ENCODE measurements at regions not wholly inside any gene's neighbourhood (a gene's known extent, or its start where the extent isn't known, plus 50 kb on each side); places are given as distances from the start of the nearest gene placed in this dataset.

DNA sequence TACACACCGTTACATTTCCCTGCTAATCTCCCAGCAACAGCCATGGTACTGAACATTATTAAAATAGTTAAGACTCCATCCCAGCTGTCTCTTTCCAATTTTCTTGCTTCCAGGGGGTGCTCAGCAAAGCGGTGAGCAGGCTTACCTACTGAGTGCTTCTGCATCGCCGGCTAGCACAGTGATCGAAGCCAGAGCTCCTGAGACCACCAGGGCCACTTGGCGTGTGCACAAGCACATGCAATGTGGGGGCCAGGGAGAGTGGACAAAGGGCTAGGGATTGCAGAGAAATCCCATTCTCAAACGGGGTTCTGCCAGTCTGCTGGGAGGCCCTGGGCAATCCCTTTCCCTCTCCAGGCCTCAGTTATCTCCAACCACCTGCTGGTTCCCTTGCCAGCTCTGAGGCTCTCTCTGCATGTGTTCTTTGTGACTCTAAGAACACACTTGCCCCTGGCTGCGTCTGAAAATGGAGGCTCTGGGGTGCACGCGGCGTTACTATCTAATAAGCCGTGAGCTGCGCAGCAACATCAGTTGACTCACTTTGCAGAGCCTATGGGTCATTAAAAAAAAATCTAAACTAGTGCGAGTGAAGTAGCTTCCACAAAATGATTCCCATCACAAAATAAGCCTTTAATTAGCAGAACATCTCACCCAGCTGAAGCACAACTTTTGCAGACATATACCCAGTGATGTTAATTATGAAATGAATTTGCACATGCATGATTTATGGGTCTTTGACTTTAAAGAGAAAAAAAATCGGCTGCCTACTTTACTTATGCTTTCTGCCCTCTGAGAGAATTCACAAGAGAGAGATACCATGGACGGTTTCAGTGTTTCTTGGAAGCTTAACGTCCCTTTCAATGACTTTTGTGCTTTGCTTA, 271.5 kb downstream of the TLE3 start:
- DNase-seq = no peak

DNA sequence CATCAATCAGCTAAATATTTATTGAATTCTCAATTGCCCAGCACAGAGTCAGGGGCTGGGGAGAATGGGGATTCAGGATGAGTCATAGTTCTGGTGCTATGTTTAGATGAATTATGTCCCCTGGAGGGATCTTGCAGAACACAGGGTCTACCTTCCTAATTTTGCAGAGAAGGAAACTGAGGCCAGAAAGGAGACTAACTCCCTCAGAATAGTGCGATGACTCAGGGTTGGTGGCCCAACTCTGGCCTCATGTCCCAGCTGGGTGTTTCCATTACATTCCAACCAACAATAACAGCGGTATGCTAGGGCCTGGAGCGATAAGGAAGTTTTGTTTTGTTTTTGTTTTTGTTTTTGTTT, 270.9 kb downstream of the TLE3 start:
- DNase-seq = no peak

DNA sequence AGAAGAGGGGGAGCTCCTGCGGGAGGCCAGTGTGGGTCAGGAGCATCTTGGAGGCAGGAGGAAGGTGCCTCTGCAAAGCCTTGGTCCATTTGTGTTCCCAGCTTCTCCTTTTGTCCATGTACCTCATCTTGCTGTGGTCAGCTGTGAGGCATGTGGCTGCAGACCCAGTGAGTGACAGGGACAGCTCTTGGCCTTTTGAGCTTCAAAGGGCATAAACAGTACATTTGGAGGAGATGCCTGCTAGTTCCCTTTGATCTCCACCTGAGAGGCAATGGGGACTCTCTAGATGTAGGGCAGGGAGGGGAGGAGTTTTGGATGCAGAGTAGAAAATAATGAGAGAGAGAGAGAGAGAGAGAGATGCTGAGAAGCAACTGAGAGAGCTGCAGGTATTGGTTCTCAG, 270.0 kb downstream of the TLE3 start:
- no peak for DNase-seq

DNA sequence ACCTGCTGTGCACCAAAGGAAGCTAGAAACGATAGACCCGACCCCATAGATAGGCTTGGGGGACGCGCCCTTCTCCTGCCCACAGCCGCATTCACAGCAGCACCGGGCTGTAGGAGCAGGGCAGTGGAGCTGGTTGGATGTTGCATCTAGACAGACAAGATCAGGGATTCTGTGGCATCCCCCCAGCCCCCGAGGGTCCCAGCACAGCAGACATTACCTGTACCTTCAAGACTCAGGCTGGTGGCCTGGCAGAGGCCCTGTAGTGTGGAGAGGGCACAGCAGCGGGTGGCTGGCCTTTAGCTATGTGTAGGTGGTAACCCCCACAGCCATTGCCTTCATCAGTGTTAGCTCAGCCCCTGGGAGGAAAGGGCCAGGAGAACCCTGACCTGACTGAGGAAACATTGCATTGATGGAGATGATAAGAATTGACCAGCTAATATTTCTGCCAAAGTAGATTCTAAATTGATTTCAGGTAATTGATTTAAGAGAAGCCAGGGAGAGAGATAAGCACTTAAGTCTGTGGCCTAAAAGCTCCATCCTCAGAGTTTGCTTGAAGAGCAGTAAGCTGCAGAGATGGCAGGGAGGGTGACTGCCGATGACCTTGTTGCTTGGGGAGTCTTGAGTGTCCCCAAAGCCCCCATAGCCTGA, 269.4 kb downstream of the TLE3 start:
- DNase-seq = no peak

DNA sequence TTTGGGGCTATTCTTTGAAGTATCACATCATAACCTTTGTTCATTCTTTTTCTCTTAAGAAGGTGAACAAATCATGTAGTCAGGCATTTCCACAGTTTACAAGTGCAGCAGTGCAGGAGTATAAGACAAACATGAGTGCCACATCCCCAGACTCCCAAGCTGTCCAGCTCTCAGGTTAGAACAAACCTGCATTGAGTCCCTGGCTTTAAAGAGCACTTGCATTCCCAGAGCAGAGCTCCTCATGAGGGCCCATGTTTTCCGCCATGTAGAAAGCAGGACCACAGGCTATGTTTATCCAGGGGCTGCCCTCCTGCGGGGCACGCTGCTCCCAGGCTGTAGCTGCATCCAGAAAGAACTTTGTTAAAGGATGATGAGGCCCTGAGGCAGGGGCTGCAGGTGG, 267.7 kb downstream of the TLE3 start:
- no peak for DNase-seq

DNA sequence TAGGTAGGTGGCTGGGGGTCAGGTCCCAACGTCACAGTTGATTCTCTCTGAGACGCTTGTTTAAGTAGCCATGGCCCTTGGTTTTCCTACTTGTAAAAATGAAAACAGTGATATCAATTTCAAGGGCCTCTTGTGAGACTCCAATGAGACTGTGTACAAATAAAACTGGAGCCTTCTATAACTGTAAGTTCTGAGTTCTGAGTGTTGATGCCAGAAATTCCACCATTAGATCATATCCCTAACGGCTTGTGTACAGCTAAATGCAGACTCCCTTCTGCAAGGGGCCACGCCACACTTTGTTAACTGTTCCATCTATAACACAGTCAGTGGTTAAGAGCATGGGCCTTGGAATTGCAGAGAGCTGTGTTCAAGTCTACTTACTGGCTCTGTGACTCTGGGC, 267.3 kb downstream of the TLE3 start:
- DNase-seq = no peak

DNA sequence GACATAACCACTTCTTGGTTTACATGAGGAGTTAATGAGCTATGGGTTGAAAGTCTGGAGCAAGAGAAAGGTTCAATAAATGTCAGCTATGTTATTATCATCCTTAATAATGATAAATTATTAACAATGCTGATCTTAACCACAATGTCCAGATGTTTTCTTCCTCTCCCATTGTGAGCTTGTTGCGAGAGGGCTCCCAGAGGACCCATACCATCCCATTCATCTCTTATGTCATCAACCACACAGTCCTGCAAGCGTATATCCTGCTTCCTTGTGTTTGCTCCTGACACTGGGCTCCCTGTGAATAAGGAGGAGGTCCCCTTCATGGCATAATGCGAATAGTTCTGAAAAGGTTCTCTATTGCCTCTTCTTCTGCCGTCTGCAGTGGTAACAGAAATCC, 266.8 kb downstream of the TLE3 start:
- DNase-seq = no peak

DNA sequence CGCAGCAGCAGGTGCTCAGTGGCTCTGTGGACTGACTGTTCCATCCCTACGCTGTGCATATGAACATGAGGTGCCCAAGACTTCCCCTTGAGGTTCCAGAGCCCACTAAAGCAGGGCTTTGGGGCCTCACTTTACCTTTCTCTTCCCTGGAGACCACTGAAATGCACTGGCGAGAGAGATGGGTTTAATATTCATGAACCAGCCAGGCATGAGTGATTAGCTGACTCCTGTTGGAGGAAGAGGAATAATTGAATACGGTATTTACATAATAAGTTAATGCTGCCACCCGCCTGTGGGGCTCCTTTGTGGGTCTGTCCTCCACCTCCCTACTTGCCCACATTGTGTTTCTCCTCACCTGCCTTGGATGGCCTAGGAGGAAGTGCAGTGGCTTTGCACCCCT, 263.4 kb downstream of the TLE3 start:
- DNase-seq = no peak

DNA sequence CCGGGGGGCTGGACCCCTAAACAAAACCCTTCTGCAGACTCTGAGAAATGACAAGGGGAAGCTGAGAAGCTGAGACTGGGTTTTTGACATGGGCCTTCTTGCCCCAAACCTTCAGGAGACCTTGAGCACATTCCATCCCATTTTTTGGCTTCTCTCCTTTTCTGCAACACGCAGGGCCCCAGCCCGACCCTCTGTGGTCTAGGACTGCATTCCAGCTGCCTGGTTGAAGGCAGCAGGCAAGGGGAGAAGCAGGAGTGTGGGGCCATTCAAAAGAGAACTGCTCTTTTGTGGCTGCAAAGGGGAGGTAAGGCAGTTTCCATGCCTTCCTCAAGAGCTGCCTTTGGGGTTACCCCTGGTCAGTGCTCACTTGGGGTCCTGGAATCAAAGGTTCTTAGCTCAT, 263.0 kb downstream of the TLE3 start:
- DNase-seq = no peak

DNA sequence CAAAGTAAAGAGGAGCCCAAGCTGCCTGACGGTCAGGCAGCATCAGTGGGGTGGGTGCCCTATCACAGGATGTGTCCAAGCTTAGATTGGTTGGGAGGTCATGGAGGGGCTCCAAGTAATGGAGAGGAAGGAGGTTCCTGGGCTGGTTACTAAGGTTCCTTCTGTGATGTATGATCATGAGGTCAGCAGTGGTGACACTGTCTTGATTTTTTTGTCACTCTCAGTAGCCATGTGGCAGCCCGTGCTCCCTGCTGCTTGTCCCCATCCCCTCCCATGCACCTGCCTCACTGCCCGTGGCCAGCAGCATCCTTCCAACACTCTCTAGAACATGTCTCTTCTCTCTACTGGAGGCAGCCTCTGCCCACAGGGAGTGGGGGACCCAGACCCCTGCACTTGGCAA, 261.7 kb downstream of the TLE3 start:
- DNase-seq = no peak

DNA sequence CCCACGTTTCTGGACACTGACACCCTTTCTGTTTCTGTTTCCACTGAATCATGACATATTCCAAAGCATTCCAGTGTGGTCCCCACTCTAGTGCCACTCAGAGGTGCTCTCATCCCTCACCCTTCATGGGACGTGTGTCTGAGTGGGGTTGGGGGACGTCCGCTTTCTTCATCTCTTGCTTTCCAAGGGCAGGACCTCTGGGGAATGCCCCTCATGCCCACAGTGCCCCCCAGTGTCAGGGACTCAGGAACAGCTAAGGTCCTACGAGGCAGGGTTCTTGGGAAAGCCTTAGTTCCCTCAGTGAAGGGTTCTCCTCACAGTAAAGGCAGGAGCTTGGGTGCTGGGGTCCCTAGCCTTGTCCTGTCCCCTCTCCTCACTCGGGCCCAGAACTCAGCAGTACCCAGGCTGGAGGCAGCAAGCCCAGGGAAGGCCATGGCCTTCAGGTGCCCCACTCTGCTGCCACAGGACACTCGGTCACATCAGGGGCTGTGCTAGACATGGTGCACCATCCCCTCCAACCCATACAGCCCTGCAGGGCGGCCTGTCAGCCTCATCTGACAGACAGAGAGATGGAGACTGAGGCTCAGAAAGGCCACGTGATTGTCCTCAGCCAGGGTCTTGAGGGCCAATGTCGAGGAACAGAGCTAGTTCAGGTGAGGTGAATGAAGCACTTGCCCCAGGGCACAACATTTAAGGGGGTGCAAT, 261.0 kb downstream of the TLE3 start:
- no peak for DNase-seq

DNA sequence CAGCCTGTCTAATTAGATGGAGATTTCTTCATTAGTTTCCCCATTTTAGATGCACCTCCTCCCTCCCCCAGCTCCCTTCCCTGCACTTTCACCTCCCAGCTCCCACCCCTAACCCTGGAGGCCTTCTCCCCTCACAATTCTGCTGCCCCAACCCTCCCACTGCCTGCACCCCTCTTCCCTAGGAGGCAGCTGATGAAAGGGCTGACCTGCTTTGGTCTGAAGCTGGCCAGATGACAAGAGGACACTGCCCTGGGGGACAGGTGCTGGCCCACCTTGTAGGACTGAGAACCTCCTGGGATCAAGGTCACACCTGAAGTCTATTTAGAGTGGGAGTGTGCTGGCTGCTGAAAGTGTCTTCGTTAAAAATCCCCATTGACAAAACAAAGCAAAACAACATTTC, 259.4 kb downstream of the TLE3 start:
- no peak for DNase-seq

DNA sequence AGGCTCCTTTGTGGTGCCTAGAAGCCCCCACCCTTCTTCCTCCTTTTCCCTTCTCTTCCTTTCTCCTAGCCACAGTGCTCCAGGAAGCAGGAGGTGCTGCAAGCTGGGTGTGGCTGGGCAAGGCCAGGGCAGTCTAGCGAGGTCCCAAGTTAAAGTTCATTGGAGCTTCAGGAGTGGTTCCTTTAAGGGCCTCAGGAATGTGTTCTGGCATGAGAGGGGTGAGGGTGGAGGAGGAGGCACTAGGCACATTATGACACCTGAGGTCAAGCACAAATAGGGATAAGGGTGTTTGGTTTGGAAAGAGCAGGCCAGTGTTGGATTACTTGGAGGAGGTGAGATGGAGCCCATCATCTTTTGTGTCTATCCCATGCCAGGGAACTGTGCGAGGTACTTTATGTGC, 258.7 kb downstream of the TLE3 start:
- no peak for DNase-seq

DNA sequence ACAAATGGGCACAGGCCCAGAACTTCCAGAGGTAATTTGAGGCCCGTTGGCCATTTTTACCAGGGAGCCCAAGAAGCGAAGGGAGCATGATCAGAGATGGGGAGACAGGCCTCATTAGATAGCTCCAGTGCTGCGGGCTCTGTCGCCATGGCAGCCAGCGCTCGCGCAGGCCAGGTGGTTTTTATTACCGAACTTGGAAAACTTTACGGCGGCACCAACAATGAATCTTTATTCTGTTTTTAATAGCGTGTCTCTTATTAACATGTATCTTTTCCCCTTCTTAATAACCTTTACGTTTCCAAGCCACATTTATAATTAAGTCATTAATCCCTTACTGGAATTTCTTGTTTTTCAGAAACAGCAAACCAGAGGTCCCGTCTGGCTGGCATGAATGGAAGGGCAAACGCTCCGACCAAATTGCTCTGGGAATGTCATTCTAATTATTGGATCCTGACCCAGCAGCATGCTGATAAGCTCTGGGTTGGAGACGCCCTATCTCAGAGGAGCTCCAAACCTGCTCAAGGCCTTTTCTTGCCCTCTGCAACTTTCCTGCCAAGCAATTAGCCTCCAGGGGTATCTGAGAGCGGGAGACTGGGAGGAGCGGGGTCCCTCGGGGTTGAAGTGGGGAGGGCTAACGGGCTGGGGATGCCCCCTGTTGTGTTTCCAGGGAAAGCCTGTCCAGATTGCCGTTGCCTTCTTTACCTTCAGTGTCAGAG, 256.4 kb downstream of the TLE3 start:
- DNase-seq = no peak

DNA sequence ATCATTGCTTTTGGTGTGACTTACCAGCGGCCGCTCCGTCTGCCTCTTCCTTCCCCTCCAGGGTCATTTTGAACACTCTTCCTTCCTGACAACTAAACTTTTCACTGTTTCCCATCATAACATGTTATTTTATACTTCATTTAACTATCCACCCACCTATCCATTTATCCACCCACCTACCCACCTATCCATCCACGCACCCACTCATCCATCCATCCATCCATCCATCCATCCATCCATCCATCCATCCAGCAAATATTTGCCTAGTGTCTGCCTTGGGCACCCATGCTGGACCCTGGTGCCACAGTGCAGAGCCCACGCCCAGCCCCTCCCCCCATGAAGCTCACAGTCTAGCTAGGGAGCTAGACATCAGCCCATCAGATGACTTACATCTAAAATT, 254.9 kb downstream of the TLE3 start:
- no peak for DNase-seq

DNA sequence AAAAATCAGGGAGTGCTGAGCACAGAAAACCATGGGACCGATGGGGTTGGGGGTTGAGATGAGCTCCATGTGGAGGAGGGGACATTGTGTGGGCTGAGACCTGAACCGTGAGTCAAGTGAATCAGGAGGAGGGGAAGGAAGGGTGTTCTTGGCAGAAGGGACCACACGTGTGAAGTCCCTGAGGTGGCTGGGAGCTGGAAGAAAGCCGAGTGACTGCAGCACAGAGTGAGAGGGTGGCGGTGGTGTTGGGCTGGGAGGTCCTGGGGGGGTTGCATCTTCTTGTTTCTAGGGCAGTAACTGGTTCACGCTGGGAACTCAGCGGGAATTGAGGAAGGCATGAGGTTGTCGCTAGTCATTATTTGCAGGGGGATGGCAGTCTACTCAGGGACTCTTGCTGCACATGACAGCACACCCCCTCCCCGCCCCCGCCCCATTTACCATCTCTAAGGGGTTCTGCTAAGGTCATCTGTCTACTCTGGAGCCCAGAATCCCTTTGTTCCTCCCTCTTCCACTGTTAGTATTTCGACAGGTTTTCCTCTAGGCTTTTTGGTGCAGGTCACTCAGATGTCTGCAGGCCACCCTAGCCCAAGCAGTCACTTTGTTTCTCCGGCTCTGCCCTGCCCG, 254.3 kb downstream of the TLE3 start:
- DNase-seq = no peak

DNA sequence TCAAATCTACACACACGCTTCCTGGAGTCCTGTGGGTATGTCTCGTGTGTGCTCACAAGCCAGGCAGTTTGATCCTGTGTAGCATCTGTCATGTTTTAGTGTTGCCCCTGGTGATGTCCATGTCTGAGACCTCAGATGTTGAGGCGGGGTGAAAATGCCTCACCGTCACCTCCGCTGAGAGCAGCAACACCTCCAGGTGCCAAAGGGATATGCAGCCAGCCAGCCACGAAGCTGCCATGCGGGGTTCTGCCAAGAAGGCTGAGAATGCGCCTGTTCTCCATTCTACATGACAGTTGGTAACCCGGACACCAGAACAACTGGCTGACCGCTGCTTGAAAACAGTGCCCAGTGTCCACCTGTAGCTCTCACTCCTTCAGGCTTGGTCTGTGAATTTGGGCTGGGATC, 253.8 kb downstream of the TLE3 start:
- DNase-seq = no peak

DNA sequence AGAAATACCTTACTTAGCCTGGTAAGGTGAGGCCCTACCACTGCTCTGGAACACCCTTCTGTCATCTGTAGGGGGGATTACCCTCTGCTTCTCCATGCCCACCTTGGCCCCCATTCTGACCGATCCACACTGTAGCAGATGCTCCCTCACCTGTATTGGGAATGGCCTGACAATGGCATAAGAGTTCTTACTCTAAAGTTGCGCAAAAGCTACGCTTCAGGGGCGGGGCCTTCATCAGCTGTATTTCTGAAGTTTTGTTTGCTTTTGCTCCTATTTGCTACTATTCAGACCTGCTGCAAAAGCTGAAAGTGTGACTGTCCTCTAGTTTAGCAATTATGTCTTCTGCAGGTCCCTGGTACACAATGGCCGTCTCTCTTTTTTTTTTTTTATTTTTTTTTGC, 252.6 kb downstream of the TLE3 start:
- no peak for DNase-seq

DNA sequence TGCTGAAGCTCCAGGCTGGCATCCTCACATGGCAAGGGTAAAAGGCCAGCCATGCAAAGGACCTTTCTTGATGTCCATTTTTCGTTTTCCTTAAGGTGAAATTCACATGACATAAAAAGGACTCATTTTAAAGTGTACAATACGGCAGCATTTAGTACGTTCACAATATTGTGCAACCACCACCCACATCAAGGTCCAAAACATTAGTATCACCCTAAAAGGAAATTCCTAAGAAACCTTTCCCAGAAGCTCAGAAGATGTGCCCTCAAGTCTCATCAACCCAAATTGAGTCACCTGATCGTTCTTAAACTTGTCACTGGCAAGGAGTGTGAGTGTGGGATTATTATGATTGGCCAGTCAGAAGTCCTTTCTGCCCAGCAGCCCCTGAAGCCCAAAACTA, 250.1 kb downstream of the TLE3 start:
- no peak for DNase-seq

DNA sequence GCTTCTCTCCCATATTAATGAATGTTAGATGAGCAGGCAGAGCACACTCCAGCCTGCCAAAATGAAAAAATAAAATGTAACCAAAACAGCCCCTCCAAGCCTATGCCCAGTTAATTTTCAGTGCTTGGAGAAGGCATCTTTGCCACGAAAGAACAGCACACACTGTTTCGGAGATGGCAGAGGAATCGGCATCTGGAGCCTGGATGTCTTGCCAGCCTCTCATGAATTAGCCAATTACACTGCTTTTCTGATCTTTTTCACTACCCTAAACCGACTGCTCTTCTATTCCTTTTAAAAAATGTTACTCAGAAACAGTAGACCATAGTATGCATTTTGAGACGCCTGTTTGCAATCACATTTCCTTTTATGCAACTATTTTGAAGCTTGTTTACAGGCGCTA, 249.6 kb downstream of the TLE3 start:
- DNase-seq = no peak

DNA sequence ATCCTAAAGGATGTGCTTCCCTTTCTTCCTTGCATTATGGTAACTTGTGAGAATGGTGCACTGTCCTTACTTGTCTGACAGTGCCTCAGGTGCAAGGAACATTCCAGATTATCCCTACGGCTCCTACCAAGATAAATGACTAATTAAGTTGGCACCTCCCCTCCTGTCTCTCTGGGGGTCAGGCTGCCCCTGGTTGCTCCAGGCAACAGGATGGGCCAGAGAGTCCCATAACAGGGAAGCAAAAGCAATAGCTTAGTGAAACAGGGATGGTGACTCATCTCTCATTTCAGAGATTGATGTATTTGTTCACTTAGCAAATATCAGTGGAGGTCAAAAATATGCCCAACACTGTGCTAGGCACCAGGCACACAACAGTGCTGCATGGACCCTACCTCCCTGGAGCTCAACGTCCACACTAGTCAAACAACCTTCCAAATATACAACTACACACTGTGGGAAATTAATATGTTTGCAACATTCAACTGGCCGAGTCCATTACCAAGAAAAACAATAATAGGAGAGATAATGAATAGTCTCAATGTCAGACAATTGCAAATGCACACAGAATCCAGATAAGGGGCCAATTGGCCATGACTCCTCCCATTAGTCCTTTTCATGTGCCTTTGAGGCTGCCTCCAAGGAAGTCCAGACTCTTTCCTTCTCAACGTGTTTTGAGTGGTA, 249.0 kb downstream of the TLE3 start:
- no peak for DNase-seq

DNA sequence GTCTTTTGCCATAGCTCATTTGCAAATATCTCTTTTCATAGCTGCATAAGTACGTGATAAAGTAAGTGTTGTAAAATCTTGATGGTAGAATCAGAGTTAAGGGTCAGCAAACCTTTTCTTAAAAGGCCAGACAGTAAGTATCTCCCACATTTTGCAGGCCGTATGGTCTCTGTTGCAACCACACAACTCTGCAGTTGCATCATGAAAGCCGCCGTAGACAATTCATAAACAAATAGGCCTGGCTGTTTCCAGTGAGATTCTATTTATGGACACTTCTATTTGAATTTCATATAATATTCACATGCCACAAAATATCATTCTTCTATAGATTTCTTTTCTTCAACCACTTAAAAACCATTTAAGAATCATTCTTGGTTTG, 248.5 kb downstream of the TLE3 start:
- DNase-seq = no peak

DNA sequence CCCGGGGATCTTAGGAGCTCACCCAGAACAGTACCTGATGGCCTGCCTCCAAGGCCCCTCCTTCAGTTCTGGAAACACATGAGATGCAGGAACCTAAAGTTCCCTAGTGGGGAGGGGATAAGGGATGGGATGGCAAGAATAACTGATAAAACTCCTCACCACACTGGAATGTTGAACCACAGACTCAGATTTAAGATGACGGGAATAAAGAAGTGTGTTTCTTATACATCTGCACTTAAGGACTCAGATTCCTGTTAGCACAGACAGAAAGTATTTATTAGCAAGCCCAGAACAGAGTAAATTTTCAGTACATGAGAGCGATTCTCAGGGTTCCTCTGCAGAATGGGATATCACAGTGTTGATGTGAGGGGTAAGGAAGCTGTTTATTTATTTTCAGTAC, 245.2 kb downstream of the TLE3 start:
- DNase-seq = no peak

Measured in GF-D8 (cell line).